Skeletal muscle tissue (tissue), 3 donors: ENCODE measurements at regions not wholly inside any gene's neighbourhood (a gene's known extent, or its start where the extent isn't known, plus 50 kb on each side); places are given as distances from the start of the nearest gene placed in this dataset.
"Not testable (repeated sequence)": the region's sequence is repeated elsewhere in the genome, so short reads cannot be mapped to it uniquely, and the experiment has no call there.

Experiments used
- H3K27ac ChIP-seq: one replicate; pipeline ENCODE4 v1.7.0; 2013; ENCODE audit warnings: mild to moderate bottlenecking, low read depth, low read length, inconsistent platforms
- H3K27me3 ChIP-seq, 3 donors: one replicate each; pipeline ENCODE4 v1.7.0; 2013; ENCODE audit warnings: low read length in 3 of 3; ENCODE audit not compliant: control insufficient read depth in 3 of 3, insufficient read depth in 3 of 3
- H3K36me3 ChIP-seq, 3 donors: one replicate each; pipeline ENCODE4 v1.7.0; 2013; ENCODE audit warnings: low read length in 3 of 3; ENCODE audit not compliant: control insufficient read depth in 3 of 3, insufficient read depth in 3 of 3
- H3K4me1 ChIP-seq, 3 donors: one replicate each; pipeline ENCODE4 v1.7.0; 2013; ENCODE audit warnings: low read length in 3 of 3, mild to moderate bottlenecking in 3 of 3; ENCODE audit not compliant: control insufficient read depth in 3 of 3, insufficient read depth in 3 of 3
- H3K4me3 ChIP-seq, 3 donors: one replicate each; pipeline ENCODE4 v1.7.0; 2013; ENCODE audit warnings: low read length in 3 of 3
- H3K9ac ChIP-seq, 3 donors: one replicate each; pipeline ENCODE4 v1.7.0; 2013; ENCODE audit warnings: low read length in 3 of 3, mild to moderate bottlenecking in 3 of 3, moderate library complexity in 2 of 3, low read depth in 1 of 3
- H3K9me3 ChIP-seq, 3 donors: one replicate each; pipeline ENCODE4 v1.7.0; 2013; ENCODE audit warnings: low read length in 3 of 3; ENCODE audit not compliant: control insufficient read depth in 3 of 3
- donor health status: Osteomylitis.

GRCh38 chr3:118530350-118530922, 504.2 kb downstream of the IGSF11 start:
- Histone ChIP-seq H3K9me3 (no peaks in the 10 kb centered on the region), H3K27ac (no peak overlapping the region), H3K9ac (no peak overlapping the region), H3K27me3 (no peaks in the 10 kb centered on the region), H3K36me3 (no peaks in the 10 kb centered on the region), H3K4me1 (no peaks in the 10 kb centered on the region), H3K4me3 (no peak overlapping the region)

DNA sequence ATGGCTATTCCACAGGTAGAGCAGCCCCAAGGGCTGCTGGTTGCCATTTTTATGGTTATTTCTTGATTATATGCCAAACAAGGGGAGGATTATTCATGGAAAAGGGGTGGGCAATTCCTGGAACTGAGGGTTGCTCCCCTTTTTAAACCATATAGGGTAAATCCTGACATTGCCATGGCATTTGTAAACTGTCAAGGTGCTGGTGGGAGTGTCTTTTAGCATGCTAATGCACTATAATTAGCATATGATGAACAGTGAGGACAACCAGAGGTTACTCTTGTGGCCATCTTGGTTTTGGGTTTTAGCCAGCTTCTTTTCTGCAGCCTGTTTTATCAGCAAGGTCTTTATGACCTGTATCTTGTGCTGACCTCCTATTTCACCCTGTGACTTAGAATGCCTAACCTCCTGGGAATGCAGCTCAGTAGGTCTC, 503.7 kb downstream of the IGSF11 start:
- not testable (repeated sequence) for H3K9me3 ChIP-seq, H3K4me3 ChIP-seq, H3K36me3 ChIP-seq, H3K9ac ChIP-seq, H3K4me1 ChIP-seq, H3K27ac ChIP-seq, H3K27me3 ChIP-seq

DNA sequence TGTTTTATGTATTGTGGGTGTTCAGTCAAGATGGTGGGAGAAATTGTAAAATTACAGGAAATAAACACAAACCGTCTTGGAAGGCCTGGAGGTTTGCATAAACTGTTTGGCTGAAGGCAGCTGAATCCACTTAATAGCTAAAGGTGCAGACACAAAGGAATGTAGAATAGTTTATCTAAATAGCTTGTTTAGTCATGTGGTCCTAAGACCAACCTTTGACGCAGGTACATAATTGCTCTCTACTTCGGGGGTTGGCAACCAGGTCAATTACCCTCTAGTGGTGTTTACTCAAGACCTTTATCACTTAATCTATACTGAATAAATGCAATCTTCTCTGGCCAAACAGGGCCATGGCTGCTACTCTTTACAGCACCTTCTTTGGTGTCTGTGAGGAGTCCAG, 502.8 kb downstream of the IGSF11 start:
- no peaks in the 10 kb centered on the region for H3K36me3 ChIP-seq
- no peak overlapping the region for H3K4me3 ChIP-seq
- no peak overlapping the region for H3K27ac ChIP-seq
- H3K9ac ChIP-seq, result no peak overlapping the region
- no peaks in the 10 kb centered on the region for H3K4me1 ChIP-seq
- H3K9me3 ChIP-seq, result no peaks in the 10 kb centered on the region
- H3K27me3 ChIP-seq, result no peaks in the 10 kb centered on the region

GRCh38 chr3:118533676-118534075, 501.0 kb downstream of the IGSF11 start:
- Histone ChIP-seq H3K36me3 (no peaks in the 10 kb centered on the region), H3K27me3 (no peaks in the 10 kb centered on the region), H3K9ac (no peak overlapping the region), H3K4me3 (no peak overlapping the region), H3K9me3 (no peaks in the 10 kb centered on the region), H3K4me1 (no peaks in the 10 kb centered on the region), H3K27ac (no peak overlapping the region)

DNA sequence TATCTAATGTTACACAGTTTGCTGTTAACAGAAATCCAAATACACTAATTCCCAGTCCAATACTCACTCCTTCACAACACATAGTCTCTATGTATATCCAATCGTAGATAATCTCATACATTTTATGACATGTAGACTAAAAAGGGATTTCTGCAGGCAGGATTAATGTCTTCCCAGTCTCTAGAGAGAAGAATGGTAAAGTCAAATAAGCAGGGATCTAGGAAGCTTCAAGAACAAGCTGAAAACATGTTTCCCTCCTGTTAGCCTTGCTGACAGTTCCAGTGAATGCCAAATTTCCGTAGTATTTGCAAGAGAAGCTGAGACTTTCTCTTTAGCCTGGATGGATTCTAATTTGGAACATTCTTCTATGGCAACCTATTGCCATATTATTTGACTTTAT, 500.1 kb downstream of the IGSF11 start:
- Histone ChIP-seq H3K9me3 (no peaks in the 10 kb centered on the region), H3K36me3 (no peaks in the 10 kb centered on the region), H3K27ac (no peak overlapping the region), H3K4me1 (no peaks in the 10 kb centered on the region), H3K4me3 (no peak overlapping the region), H3K9ac (no peak overlapping the region), H3K27me3 (no peaks in the 10 kb centered on the region)

GRCh38 chr3:118536764-118537163, 497.9 kb downstream of the IGSF11 start:
- H3K9me3 ChIP-seq, result no peaks in the 10 kb centered on the region
- no peak overlapping the region for H3K27ac ChIP-seq
- H3K27me3 ChIP-seq, result no peaks in the 10 kb centered on the region
- H3K9ac ChIP-seq, result no peak overlapping the region
- H3K4me3 ChIP-seq, result no peak overlapping the region
- H3K4me1 ChIP-seq, result no peaks in the 10 kb centered on the region
- no peaks in the 10 kb centered on the region for H3K36me3 ChIP-seq

DNA sequence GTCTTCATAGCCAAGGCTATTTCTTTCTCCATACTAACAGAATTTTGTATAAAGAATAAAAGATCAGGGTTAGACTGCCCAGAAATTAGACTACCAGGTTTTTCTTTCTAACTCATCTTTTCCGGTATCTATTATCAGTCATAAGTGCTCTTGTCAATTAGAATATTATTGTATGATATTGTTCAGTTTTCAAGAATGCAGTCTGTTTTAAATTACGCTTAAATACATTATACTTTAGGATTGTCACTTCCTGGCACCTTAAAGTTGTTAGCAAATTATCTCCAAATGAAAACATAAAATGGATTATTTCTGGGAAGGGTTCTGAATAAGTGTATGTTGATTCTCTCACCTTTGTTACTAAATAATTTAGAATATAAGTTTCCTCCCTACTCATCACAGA, 497.2 kb downstream of the IGSF11 start:
- Histone ChIP-seq H3K4me1 (no peaks in the 10 kb centered on the region), H3K4me3 (no peak overlapping the region), H3K36me3 (no peaks in the 10 kb centered on the region), H3K27ac (no peak overlapping the region), H3K9ac (no peak overlapping the region), H3K9me3 (no peaks in the 10 kb centered on the region), H3K27me3 (no peaks in the 10 kb centered on the region)

- Histone ChIP-seq H3K27ac (no peak overlapping the region), H3K36me3 (no peaks in the 10 kb centered on the region), H3K4me1 (no peaks in the 10 kb centered on the region), H3K4me3 (no peak overlapping the region), H3K9me3 (no peaks in the 10 kb centered on the region), H3K9ac (no peak overlapping the region), H3K27me3 (no peaks in the 10 kb centered on the region)
Measured at GRCh38 chr3:118538187-118538586, 496.5 kb downstream of the IGSF11 start.

- not testable (repeated sequence) for H3K9ac ChIP-seq, H3K27me3 ChIP-seq, H3K4me1 ChIP-seq, H3K9me3 ChIP-seq, H3K36me3 ChIP-seq, H3K4me3 ChIP-seq, H3K27ac ChIP-seq
Measured at GRCh38 chr3:118539820-118540447, 494.7 kb downstream of the IGSF11 start.

- not testable (repeated sequence) for H3K9me3 ChIP-seq, H3K36me3 ChIP-seq, H3K27ac ChIP-seq, H3K4me1 ChIP-seq, H3K9ac ChIP-seq, H3K4me3 ChIP-seq, H3K27me3 ChIP-seq
Measured at GRCh38 chr3:118540448-118540821, 494.2 kb downstream of the IGSF11 start.
